ENCODE measurements at regions not wholly inside any gene's neighbourhood (a gene's known extent, or its start where the extent isn't known, plus 50 kb on each side); places are given as distances from the start of the nearest gene placed in this dataset.

DNA sequence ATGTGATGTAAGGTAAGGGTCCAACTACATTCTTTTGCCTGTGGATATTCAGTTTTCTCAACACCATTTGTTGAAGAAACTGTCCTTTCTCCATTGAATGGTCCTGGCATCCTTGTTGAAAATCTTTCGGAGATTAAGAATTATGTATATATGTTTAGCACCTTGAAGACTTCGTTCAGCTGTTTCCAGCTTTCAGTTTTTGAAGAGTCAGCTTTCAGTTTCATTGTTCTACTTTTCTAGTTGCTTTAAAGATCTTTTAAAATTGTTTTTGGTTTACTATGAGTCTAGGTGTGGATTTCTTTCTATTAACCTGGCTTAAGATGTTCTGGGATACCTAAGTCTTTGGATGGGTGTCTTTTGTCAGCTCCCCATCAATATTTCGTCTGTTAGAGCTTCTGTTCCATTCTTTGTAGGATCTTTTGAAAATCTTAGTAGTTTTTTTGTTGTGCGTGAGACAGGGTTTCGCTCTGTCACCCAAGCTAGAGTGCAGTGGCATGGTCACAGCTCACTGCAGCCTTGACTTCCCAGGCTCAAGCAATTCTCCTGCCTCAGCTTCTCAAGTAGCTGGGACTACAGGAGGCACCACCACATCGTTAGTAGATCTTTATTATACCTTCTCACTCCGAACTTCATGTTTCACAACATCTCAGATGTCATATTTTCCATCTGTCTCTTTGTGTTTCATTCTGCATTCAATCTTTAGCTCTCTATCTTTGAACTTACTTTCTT lies 353.5 kb upstream of the B3GALT2 start:
- intact Hi-C loops (cut with micrococcal nuclease) (no loop called here), dilution Hi-C loops (cut with MboI; ENCODE audit: extremely low pct_ligation_motif_present, low sequenced_read_pairs) (no loop called here)
- POLR2A ChIA-PET: no interaction called here
- no peaks in the 10 kb centered on the region for H3K79me2 ChIP-seq (ENCODE audit: control insufficient read depth, insufficient read depth, low read length)
- CTCF ChIA-PET: interaction anchor here (0.6 to 1.2 kb wide), 2 partner anchors 11 to 21 kb away, joined by 3 to 4 read pairs; no protein-coding TSS in a partner anchor
- no peak overlapping the region for H2AFZ ChIP-seq (ENCODE audit: low read depth, low read length)
- TF ChIP-seq, protein P1, sequence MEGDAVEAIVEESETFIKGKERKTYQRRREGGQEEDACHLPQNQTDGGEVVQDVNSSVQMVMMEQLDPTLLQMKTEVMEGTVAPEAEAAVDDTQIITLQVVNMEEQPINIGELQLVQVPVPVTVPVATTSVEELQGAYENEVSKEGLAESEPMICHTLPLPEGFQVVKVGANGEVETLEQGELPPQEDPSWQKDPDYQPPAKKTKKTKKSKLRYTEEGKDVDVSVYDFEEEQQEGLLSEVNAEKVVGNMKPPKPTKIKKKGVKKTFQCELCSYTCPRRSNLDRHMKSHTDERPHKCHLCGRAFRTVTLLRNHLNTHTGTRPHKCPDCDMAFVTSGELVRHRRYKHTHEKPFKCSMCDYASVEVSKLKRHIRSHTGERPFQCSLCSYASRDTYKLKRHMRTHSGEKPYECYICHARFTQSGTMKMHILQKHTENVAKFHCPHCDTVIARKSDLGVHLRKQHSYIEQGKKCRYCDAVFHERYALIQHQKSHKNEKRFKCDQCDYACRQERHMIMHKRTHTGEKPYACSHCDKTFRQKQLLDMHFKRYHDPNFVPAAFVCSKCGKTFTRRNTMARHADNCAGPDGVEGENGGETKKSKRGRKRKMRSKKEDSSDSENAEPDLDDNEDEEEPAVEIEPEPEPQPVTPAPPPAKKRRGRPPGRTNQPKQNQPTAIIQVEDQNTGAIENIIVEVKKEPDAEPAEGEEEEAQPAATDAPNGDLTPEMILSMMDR (IDR thresholded peaks at IDR 0.05; ENCODE audit: extremely low read depth in 1 of 2, insufficient read depth in 1 of 2, low read depth in 1 of 2, low read length in 2 of 2): no peak
- TF ChIP-seq EZH2 (IDR thresholded peaks at IDR 0.05; ENCODE audit: borderline replicate concordance, low read depth, low read length, severe bottlenecking) (no peak), JUN (IDR thresholded peaks at IDR 0.05; ENCODE audit: borderline replicate concordance, insufficient read depth, insufficient read length, low read depth) (no peak), FOS (IDR thresholded peaks at IDR 0.05; ENCODE audit: borderline replicate concordance, insufficient read depth, low read length) (no peak), POLR2A (IDR thresholded peaks at IDR 0.05; ENCODE audit: low read depth, low read length) (no peak), POLR2AphosphoS5 (IDR thresholded peaks at IDR 0.05; ENCODE audit: insufficient read depth, low read depth, low read length) (no peak)
- no peaks in the 10 kb centered on the region for H3K9me3 ChIP-seq (replicated peaks; ENCODE audit: control insufficient read depth, insufficient read depth, low read length)
- no peaks in the 10 kb centered on the region for H3K27me3 ChIP-seq (ENCODE audit: control insufficient read depth in 2 of 2, insufficient read depth in 2 of 2, low read length in 2 of 2)
- no peak overlapping the region for H3K9ac ChIP-seq (replicated peaks; ENCODE audit: extremely low read depth, insufficient read depth, low read length)
- no peak overlapping the region for H3K4me2 ChIP-seq (ENCODE audit: insufficient read depth, low read length)
- H3K36me3 ChIP-seq (ENCODE audit: control insufficient read depth in 2 of 2, extremely low read depth in 1 of 2, insufficient read depth in 2 of 2, low read length in 2 of 2): no peaks in the 10 kb centered on the region
- no peak for DNase-seq (ENCODE audit: low read depth, low spot score)
- BruUV-seq (replicated peaks): no TSS peak
- H4K20me1 ChIP-seq (replicated peaks; ENCODE audit: control insufficient read depth, extremely low read depth, insufficient read depth, low read length): no peaks in the 10 kb centered on the region
- no peak overlapping the region for H3K4me3 ChIP-seq (replicated peaks in 1 of 3; ENCODE audit: insufficient read depth in 1 of 3, low read depth in 1 of 3, low read length in 3 of 3)
- no peak for FAIRE-seq
- H3K27ac ChIP-seq (ENCODE audit: insufficient read depth, low read depth, low read length): no peak overlapping the region
- H3K4me1 ChIP-seq (ENCODE audit: control insufficient read depth, extremely low read depth, insufficient read depth, low read length): no peaks in the 10 kb centered on the region
- H3K9me1 ChIP-seq (replicated peaks; ENCODE audit: control insufficient read depth, extremely low read depth, insufficient read depth, low read length): no peaks in the 10 kb centered on the region
